ENCODE measurements at regions not wholly inside any gene's neighbourhood (a gene's known extent, or its start where the extent isn't known, plus 50 kb on each side); places are given as distances from the start of the nearest gene placed in this dataset.

- no peak for TF ChIP-seq CTCF (IDR thresholded peaks at IDR 0.05)
- H3K4me1 ChIP-seq (ENCODE audit: low read depth), result no peaks in the 10 kb centered on the region
- no peaks in the 10 kb centered on the region for H3K36me3 ChIP-seq (ENCODE audit: low read depth)
- H3K4me3 ChIP-seq, result no peak overlapping the region
- peaks cover 23% of the 10 kb centered on the region for H3K9me3 ChIP-seq
- no peak for ATAC-seq
- intact Hi-C loops (cut with DNase I, micrococcal nuclease), result no loop called here
- DNase-seq, result no peak
These were observed 1753.0 kb downstream of the SLITRK1 start for GRCh38 chr13:82129281-82129680.

- ATAC-seq (no peak), DNase-seq (no peak)
- no peak for TF ChIP-seq CTCF (IDR thresholded peaks at IDR 0.05)
- no peaks in the 10 kb centered on the region for H3K4me1 ChIP-seq (ENCODE audit: low read depth)
- H3K36me3 ChIP-seq (ENCODE audit: low read depth), result no peaks in the 10 kb centered on the region
- peaks cover 29% of the 10 kb centered on the region for H3K9me3 ChIP-seq
- no peak overlapping the region for H3K4me3 ChIP-seq
- intact Hi-C loops (cut with DNase I, micrococcal nuclease), result no loop called here
These were observed 1763.7 kb downstream of the SLITRK1 start for GRCh38 chr13:82118589-82118988.

GRCh38 chr13:82116422-82116989, 1765.8 kb downstream of the SLITRK1 start:
- Histone ChIP-seq H3K36me3 (ENCODE audit: low read depth) (no peaks in the 10 kb centered on the region), H3K9me3 (peaks cover 22% of the 10 kb centered on the region), H3K4me3 (no peak overlapping the region), H3K4me1 (ENCODE audit: low read depth) (no peaks in the 10 kb centered on the region)
- ATAC-seq, result no peak
- TF ChIP-seq CTCF (IDR thresholded peaks at IDR 0.05), result no peak
- intact Hi-C loops (cut with DNase I, micrococcal nuclease), result no loop called here
- no peak for DNase-seq

GRCh38 chr13:82115391-82115790, 1766.9 kb downstream of the SLITRK1 start:
- intact Hi-C loops (cut with DNase I, micrococcal nuclease), result no loop called here
- no peaks in the 10 kb centered on the region for H3K4me1 ChIP-seq (ENCODE audit: low read depth)
- H3K9me3 ChIP-seq, result peaks cover 24% of the 10 kb centered on the region
- ATAC-seq (no peak), DNase-seq (no peak)
- H3K4me3 ChIP-seq, result no peak overlapping the region
- H3K36me3 ChIP-seq (ENCODE audit: low read depth), result no peaks in the 10 kb centered on the region
- TF ChIP-seq CTCF (IDR thresholded peaks at IDR 0.05), result no peak

GRCh38 chr13:82096256-82096655, 1755.3 kb upstream of the SPRY2 start:
- intact Hi-C loops (cut with DNase I, micrococcal nuclease), result no loop called here
- Histone ChIP-seq H3K36me3 (ENCODE audit: low read depth) (no peaks in the 10 kb centered on the region), H3K4me3 (no peak overlapping the region), H3K4me1 (ENCODE audit: low read depth) (no peaks in the 10 kb centered on the region), H3K9me3 (peaks cover 42% of the 10 kb centered on the region)
- DNase-seq (no peak), ATAC-seq (no peak)
- no peak for TF ChIP-seq CTCF (IDR thresholded peaks at IDR 0.05)

GRCh38 chr13:82092312-82092711, 1751.4 kb upstream of the SPRY2 start:
- H3K4me1 ChIP-seq (ENCODE audit: low read depth), result no peaks in the 10 kb centered on the region
- intact Hi-C loops (cut with DNase I, micrococcal nuclease), result no loop called here
- ATAC-seq, result no peak

More at GRCh38 chr13:82092312-82092711, 1751.4 kb upstream of the SPRY2 start:
- Histone ChIP-seq H3K9me3 (peaks cover 38% of the 10 kb centered on the region), H3K36me3 (ENCODE audit: low read depth) (no peaks in the 10 kb centered on the region), H3K4me3 (no peak overlapping the region)
- TF ChIP-seq CTCF (IDR thresholded peaks at IDR 0.05), result no peak
- DNase-seq, result no peak

Measured in mucosa of descending colon (tissue), 3 donors.